ENCODE measurements at regions not wholly inside any gene's neighbourhood (a gene's known extent, or its start where the extent isn't known, plus 50 kb on each side); places are given as distances from the start of the nearest gene placed in this dataset.

DNA sequence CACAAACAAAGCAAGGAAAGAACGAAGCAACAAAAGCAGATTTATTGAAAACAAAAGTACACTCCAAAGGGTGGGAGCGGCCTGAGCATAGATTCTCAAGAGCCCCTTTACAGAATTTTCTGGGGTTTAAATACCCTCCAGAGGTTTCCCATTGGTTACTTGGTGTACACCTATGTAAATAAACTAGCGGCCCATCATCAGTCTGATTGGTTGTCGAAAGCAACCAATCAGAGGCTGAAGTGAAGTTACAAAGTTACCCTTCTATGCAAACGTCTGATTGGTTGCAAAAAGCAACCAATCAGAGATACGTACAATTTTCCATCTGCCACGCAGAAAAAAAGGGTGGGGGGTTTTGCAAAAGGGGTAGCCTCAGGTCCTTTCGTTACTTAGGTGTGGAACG lies 96.3 kb upstream of the UBAC2 start:
- TF ChIP-seq, protein P1, sequence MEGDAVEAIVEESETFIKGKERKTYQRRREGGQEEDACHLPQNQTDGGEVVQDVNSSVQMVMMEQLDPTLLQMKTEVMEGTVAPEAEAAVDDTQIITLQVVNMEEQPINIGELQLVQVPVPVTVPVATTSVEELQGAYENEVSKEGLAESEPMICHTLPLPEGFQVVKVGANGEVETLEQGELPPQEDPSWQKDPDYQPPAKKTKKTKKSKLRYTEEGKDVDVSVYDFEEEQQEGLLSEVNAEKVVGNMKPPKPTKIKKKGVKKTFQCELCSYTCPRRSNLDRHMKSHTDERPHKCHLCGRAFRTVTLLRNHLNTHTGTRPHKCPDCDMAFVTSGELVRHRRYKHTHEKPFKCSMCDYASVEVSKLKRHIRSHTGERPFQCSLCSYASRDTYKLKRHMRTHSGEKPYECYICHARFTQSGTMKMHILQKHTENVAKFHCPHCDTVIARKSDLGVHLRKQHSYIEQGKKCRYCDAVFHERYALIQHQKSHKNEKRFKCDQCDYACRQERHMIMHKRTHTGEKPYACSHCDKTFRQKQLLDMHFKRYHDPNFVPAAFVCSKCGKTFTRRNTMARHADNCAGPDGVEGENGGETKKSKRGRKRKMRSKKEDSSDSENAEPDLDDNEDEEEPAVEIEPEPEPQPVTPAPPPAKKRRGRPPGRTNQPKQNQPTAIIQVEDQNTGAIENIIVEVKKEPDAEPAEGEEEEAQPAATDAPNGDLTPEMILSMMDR (IDR thresholded peaks at IDR 0.05): no peak
- no peak for TF ChIP-seq POLR2A (IDR thresholded peaks at IDR 0.05)
- no peak for TF ChIP-seq EP300 (IDR thresholded peaks at IDR 0.05)
